GM12878 (cell line): ENCODE measurements at regions not wholly inside any gene's neighbourhood (a gene's known extent, or its start where the extent isn't known, plus 50 kb on each side); places are given as distances from the start of the nearest gene placed in this dataset.

ENCODE experiments used
- ATAC-seq: fragments of 200-7000 bp; cut with Tn5 transposase; 3 replicates; pipeline ENCODE4 v1.9.1; 2020; ENCODE audit warnings: mild to moderate bottlenecking, moderate library complexity
- BruUV-seq: library from RNA; stranded (reverse); fragments of 400-500 nt; replicated peaks from 2 replicates; lab custom pipeline; 2021; lab: Mats Ljungman, UMichigan
- CTCF ChIA-PET: fragments of 300-600 bp; sonication (Branson Sonifier 250); formaldehyde crosslinking; extraction: SDS; loops from one replicate; lab custom pipeline; 2021; ENCODE audit warnings: inconsistent platforms; lab: Yijun Ruan, JAX
- POLR2A ChIA-PET: fragments of 350-600 bp; formaldehyde crosslinking; extraction: SDS; loops from one replicate; lab custom pipeline; 2021; ENCODE audit warnings: inconsistent platforms; lab: Charles Lee
- RAD21 ChIA-PET: fragments of 300-600 bp; sonication (Branson Sonifier 250); formaldehyde crosslinking; loops from one replicate; lab custom pipeline; 2023; ENCODE audit warnings: antibody characterized with exemption; ENCODE audit not compliant: unreplicated experiment; lab: Charles Lee
- SMC1A ChIA-PET: fragments of 300-600 bp; sonication (Branson Sonifier 250); formaldehyde crosslinking; loops from one replicate; lab custom pipeline; 2023; ENCODE audit not compliant: unreplicated experiment, uncharacterized antibody; lab: Charles Lee
- DNase-seq: peaks from one replicate; pipeline ENCODE4 v3.0.0-alpha.2; 2011; ENCODE audit warnings: low read depth, low spot score
- FAIRE-seq: peaks from 3 replicates; lab custom pipeline; 2011; peaks lifted over from hg19 to GRCh38; lab: Jason Lieb, UNC
- H2AFZ ChIP-seq: 2 replicates; pipeline ENCODE4 v1.6.0; 2011; ENCODE audit warnings: low read depth, low read length, control low read depth; ENCODE audit not compliant: control insufficient read depth
- H3K27ac ChIP-seq: 2 replicates; pipeline ENCODE4 v1.5.1; 2011; ENCODE audit warnings: control low read depth; ENCODE audit not compliant: control insufficient read depth, insufficient read depth
- H3K27me3 ChIP-seq, 2 experiments: replicated peaks in 1 of 2; 2 replicates each; pipeline versions ENCODE4 v1.6.0 to v1.6.1; 2011; ENCODE audit warnings: low read length in 1 of 2; ENCODE audit not compliant: control insufficient read depth in 2 of 2, insufficient read depth in 2 of 2
- H3K36me3 ChIP-seq, 2 experiments: 2 replicates each; pipeline ENCODE4 v1.5.1; 2011; ENCODE audit warnings: low read length in 1 of 2; ENCODE audit not compliant: control insufficient read depth in 2 of 2, insufficient read depth in 2 of 2
- H3K4me1 ChIP-seq: 2 replicates; pipeline ENCODE4 v1.6.1; 2011; ENCODE audit warnings: mild to moderate bottlenecking, low read length, moderate library complexity, mixed read lengths; ENCODE audit not compliant: control insufficient read depth, insufficient read depth
- H3K4me2 ChIP-seq: 2 replicates; pipeline ENCODE4 v1.6.0; 2011; ENCODE audit warnings: control low read depth; ENCODE audit not compliant: control insufficient read depth, insufficient read depth
- H3K4me3 ChIP-seq: fragments of 200-600 bp; sonication (generic); 2 replicates; pipeline ENCODE4 v1.5.1; 2016
- H3K79me2 ChIP-seq: 2 replicates; pipeline ENCODE4 v1.6.0; 2011; ENCODE audit warnings: low read length; ENCODE audit not compliant: control insufficient read depth, insufficient read depth
- H3K9ac ChIP-seq: 2 replicates; pipeline ENCODE4 v1.8.0; 2011; ENCODE audit warnings: low read length, control low read depth, mixed read lengths; ENCODE audit not compliant: control insufficient read depth, insufficient read depth
- H3K9me3 ChIP-seq: replicated peaks from 3 replicates; pipeline ENCODE4 v1.5.1; 2011; ENCODE audit warnings: mild to moderate bottlenecking, low read length; ENCODE audit not compliant: control insufficient read depth, insufficient read depth
- H4K20me1 ChIP-seq: 2 replicates; pipeline ENCODE4 v1.6.0; 2011; ENCODE audit not compliant: control insufficient read depth, insufficient read depth
- ATF2 ChIP-seq: IDR thresholded peaks from 2 replicates; pipeline ENCODE4 v1.6.1; 2012; ENCODE audit warnings: low read length, inconsistent platforms
- ATF3 ChIP-seq: IDR thresholded peaks from 2 replicates; pipeline ENCODE4 v1.6.1; 2011; ENCODE audit warnings: low read depth, mild to moderate bottlenecking, low read length, moderate library complexity, borderline replicate concordance; ENCODE audit errors: extremely low read depth
- ATF7 ChIP-seq: fragments of 450-650 bp; IDR thresholded peaks from 2 replicates; pipeline ENCODE4 v1.6.1; 2016; ENCODE audit warnings: low read depth, mild to moderate bottlenecking
- LARP7 ChIP-seq: fragments of 450-650 bp; IDR thresholded peaks from 2 replicates; pipeline ENCODE4 v1.6.1; 2017; ENCODE audit warnings: mild to moderate bottlenecking
- MEF2B ChIP-seq: fragments of 450-650 bp; IDR thresholded peaks from 2 replicates; pipeline ENCODE4 v1.6.1; 2018; ENCODE audit warnings: mild to moderate bottlenecking, moderate library complexity; ENCODE audit not compliant: partially characterized antibody, poor library complexity, severe bottlenecking
- MTA2 ChIP-seq: fragments of 450-650 bp; IDR thresholded peaks from 2 replicates; pipeline ENCODE4 v1.6.1; 2016; ENCODE audit warnings: low read depth, mild to moderate bottlenecking, moderate library complexity
- NFXL1 ChIP-seq: fragments of 450-650 bp; IDR thresholded peaks from 2 replicates; pipeline ENCODE4 v1.6.1; 2017; ENCODE audit warnings: antibody characterized with exemption, mild to moderate bottlenecking, borderline replicate concordance
- POU2F2 ChIP-seq: IDR thresholded peaks from 3 replicates; pipeline ENCODE4 v1.6.1; 2011; ENCODE audit warnings: low read depth, mild to moderate bottlenecking, low read length, borderline replicate concordance
- RCOR1 ChIP-seq: conservative IDR thresholded peaks from 2 replicates; pipeline ENCODE4 v1.6.1; 2012; ENCODE audit warnings: low read depth, low read length, improper control_type of control experiment
- SMAD5 ChIP-seq: IDR thresholded peaks from 2 replicates; pipeline ENCODE4 v1.6.1; 2016; ENCODE audit warnings: antibody characterized with exemption, low read depth
- SMARCA5 ChIP-seq: fragments of 450-650 bp; IDR thresholded peaks from 2 replicates; pipeline ENCODE4 v1.6.1; 2017; ENCODE audit warnings: mild to moderate bottlenecking
- SREBF1 ChIP-seq: IDR thresholded peaks from 2 replicates; pipeline ENCODE4 v1.6.1; 2012; ENCODE audit warnings: mild to moderate bottlenecking, low read length
- TBL1XR1 ChIP-seq: IDR thresholded peaks from 2 replicates; pipeline ENCODE4 v1.6.1; 2012; ENCODE audit warnings: low read depth, low read length, improper control_type of control experiment
- ZBED1 ChIP-seq: IDR thresholded peaks from 2 replicates; pipeline ENCODE4 v1.6.1; 2016; ENCODE audit warnings: borderline replicate concordance
- WGBS: methylation state at CpG from one replicate; pipeline ENCODE4 v1.1.6; 2016; ENCODE audit warnings: low lambda C conversion rate; ENCODE audit not compliant: insufficient replicate concordance, insufficient coverage; ENCODE audit errors: missing lambda C conversion rate; 5-methylcytosine and 5-hydroxymethylcytosine counted together
- in situ Hi-C: fragments of 300-500 bp; cut with MboI; formaldehyde crosslinking; loops from 9 replicates; pipeline ENCODE4 v1.14.3; 2018; ENCODE audit warnings: mixed read lengths
- intact Hi-C: fragments of 100-400 bp; cut with micrococcal nuclease; formaldehyde crosslinking; loops from one replicate; pipeline ENCODE4 v1.14.2; 2022; ENCODE audit not compliant: unreplicated experiment
- TF ChIP-seq, protein P1 (sequence below): IDR thresholded peaks from 2 replicates; pipeline ENCODE4 v1.6.1; 2011; ENCODE audit warnings: mild to moderate bottlenecking, low read depth, low read length, moderate library complexity; ENCODE audit not compliant: insufficient replicate concordance
- TF ChIP-seq, protein P2 (sequence below): fragments of 450-650 bp; IDR thresholded peaks from 2 replicates; pipeline ENCODE4 v1.6.1; 2016; ENCODE audit warnings: mild to moderate bottlenecking
- TF ChIP-seq, protein P3 (sequence below): fragments of 450-650 bp; IDR thresholded peaks from 2 replicates; pipeline ENCODE4 v1.6.1; 2017; ENCODE audit warnings: mild to moderate bottlenecking

GRCh38 chr4:53907772-53908171 lies 156.6 kb downstream of the CHIC2 start (continued):
- TF ChIP-seq, protein P1, sequence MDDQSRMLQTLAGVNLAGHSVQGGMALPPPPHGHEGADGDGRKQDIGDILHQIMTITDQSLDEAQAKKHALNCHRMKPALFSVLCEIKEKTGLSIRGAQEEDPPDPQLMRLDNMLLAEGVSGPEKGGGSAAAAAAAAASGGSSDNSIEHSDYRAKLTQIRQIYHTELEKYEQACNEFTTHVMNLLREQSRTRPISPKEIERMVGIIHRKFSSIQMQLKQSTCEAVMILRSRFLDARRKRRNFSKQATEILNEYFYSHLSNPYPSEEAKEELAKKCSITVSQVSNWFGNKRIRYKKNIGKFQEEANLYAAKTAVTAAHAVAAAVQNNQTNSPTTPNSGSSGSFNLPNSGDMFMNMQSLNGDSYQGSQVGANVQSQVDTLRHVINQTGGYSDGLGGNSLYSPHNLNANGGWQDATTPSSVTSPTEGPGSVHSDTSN = no peak
- no peak for TF ChIP-seq LARP7
- no peak for TF ChIP-seq NFXL1
- no peak for TF ChIP-seq ATF3

- no peak for DNase-seq
- H2AFZ ChIP-seq = no peak overlapping the region
- intact Hi-C loops (loop anchor here (5.0 kb wide), 1 partner anchor 199 kb away; no protein-coding TSS in a partner anchor), in situ Hi-C loops (no loop called here)
- peaks cover 0 to 3% of the 10 kb centered on the region in 2 experiments; a peak in 1 of 4 replicates for H3K27me3 ChIP-seq
- 39% methylated on average over 6 of the region's 6 CpGs for WGBS
- no peaks in the 10 kb centered on the region for H4K20me1 ChIP-seq
- no peaks in the 10 kb centered on the region for H3K4me1 ChIP-seq
- BruUV-seq = no TSS peak
- no peak overlapping the region for H3K4me2 ChIP-seq
- H3K9me3 ChIP-seq = no peaks in the 10 kb centered on the region
- FAIRE-seq = no peak
- RAD21 ChIA-PET = interaction anchor here (2.2 kb wide), 1 partner anchor 200 kb away, joined by 12 read pairs; no protein-coding TSS in a partner anchor
- H3K27ac ChIP-seq = no peak overlapping the region
- POLR2A ChIA-PET = no interaction called here
- CTCF ChIA-PET = interaction anchor here (0.6 to 4.6 kb wide), 7 partner anchors 23 to 402 kb away, joined by 3 to 44 read pairs (median 4); no protein-coding TSS in a partner anchor
- H3K79me2 ChIP-seq = no peaks in the 10 kb centered on the region
- H3K36me3 ChIP-seq = no peaks in the 10 kb centered on the region
- H3K4me3 ChIP-seq = no peak overlapping the region
- H3K9ac ChIP-seq = no peak overlapping the region
- TF ChIP-seq, protein P2, sequence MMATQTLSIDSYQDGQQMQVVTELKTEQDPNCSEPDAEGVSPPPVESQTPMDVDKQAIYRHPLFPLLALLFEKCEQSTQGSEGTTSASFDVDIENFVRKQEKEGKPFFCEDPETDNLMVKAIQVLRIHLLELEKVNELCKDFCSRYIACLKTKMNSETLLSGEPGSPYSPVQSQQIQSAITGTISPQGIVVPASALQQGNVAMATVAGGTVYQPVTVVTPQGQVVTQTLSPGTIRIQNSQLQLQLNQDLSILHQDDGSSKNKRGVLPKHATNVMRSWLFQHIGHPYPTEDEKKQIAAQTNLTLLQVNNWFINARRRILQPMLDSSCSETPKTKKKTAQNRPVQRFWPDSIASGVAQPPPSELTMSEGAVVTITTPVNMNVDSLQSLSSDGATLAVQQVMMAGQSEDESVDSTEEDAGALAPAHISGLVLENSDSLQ = no peak
- TF ChIP-seq POU2F2 = no peak
- no peak for TF ChIP-seq ATF7
- TF ChIP-seq, protein P3, sequence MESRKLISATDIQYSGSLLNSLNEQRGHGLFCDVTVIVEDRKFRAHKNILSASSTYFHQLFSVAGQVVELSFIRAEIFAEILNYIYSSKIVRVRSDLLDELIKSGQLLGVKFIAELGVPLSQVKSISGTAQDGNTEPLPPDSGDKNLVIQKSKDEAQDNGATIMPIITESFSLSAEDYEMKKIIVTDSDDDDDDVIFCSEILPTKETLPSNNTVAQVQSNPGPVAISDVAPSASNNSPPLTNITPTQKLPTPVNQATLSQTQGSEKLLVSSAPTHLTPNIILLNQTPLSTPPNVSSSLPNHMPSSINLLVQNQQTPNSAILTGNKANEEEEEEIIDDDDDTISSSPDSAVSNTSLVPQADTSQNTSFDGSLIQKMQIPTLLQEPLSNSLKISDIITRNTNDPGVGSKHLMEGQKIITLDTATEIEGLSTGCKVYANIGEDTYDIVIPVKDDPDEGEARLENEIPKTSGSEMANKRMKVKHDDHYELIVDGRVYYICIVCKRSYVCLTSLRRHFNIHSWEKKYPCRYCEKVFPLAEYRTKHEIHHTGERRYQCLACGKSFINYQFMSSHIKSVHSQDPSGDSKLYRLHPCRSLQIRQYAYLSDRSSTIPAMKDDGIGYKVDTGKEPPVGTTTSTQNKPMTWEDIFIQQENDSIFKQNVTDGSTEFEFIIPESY = no peak
- no peak for TF ChIP-seq RCOR1
- TF ChIP-seq MTA2 = no peak
- no peak for TF ChIP-seq ATF2
- no peak for TF ChIP-seq TBL1XR1
- no peak for TF ChIP-seq SMAD5
- no peak for TF ChIP-seq ZBED1
- TF ChIP-seq MEF2B = no peak
- TF ChIP-seq SREBF1 = no peak
- no peak for TF ChIP-seq SMARCA5
- SMC1A ChIA-PET = interaction anchor here (1.4 kb wide), 1 partner anchor 481 kb away, joined by 3 read pairs; no protein-coding TSS in a partner anchor
- ATAC-seq = no peak
These were observed 157.7 kb downstream of the CHIC2 start for GRCh38 chr4:53906606-53907190.
